Heart right ventricle (tissue), 16 donors: ENCODE measurements at regions not wholly inside any gene's neighbourhood (a gene's known extent, or its start where the extent isn't known, plus 50 kb on each side); places are given as distances from the start of the nearest gene placed in this dataset.

Experiments used
- ATAC-seq, 8 donors: fragments of 200-7000 bp; cut with Tn5 transposase; one replicate each; pipeline ENCODE4 v1.9.1; 2020; ENCODE audit warnings: mild to moderate bottlenecking in 8 of 8, moderate library complexity in 8 of 8, moderate number of reproducible peaks in 1 of 8
- DNase-seq, 2 donors: peaks; one replicate each; pipeline ENCODE4 v3.0.0-alpha.2; 2020
- H3K27ac ChIP-seq, 10 donors: fragments of 200-600 bp; sonication (generic) in 2 of 10; one replicate each; pipeline versions ENCODE4 v1.5.0 to v1.8.0; 2020 to 2022; ENCODE audit warnings: mild to moderate bottlenecking in 3 of 10
- H3K27me3 ChIP-seq, 7 donors: fragments of 200-600 bp; one replicate each; pipeline ENCODE4 v1.8.0; 2021 to 2022; ENCODE audit warnings: mild to moderate bottlenecking in 2 of 7
- H3K36me3 ChIP-seq, 9 donors: fragments of 200-600 bp; sonication (generic) in 1 of 9; one replicate each; pipeline versions ENCODE4 v1.5.0 to v1.8.0; 2020 to 2022; ENCODE audit warnings: mild to moderate bottlenecking in 2 of 9
- H3K4me1 ChIP-seq, 9 donors: fragments of 200-600 bp; sonication (generic) in 1 of 9; one replicate each; pipeline versions ENCODE4 v1.5.0 to v1.8.0; 2020 to 2022; ENCODE audit warnings: mild to moderate bottlenecking in 4 of 9
- H3K4me3 ChIP-seq, 10 donors: fragments of 200-600 bp; sonication (generic) in 2 of 10; one replicate each; pipeline versions ENCODE4 v1.5.0 to v1.8.0; 2020 to 2022; ENCODE audit warnings: mild to moderate bottlenecking in 7 of 10, moderate library complexity in 2 of 10
- H3K9me3 ChIP-seq, 11 donors: fragments of 200-600 bp in 10 of 11; sonication (generic) in 2 of 11; one replicate each; pipeline versions ENCODE4 v1.5.0 to v1.8.0; 2013 to 2022; ENCODE audit warnings: mild to moderate bottlenecking in 2 of 11, control low read depth in 1 of 11, moderate library complexity in 1 of 11
- CTCF ChIP-seq, 9 donors: fragments of 200-600 bp; sonication (generic) in 2 of 9; IDR thresholded peaks; one replicate each; pipeline versions ENCODE4 v1.5.0 to v1.8.0; 2021 to 2022; ENCODE audit warnings: antibody characterized with exemption in 9 of 9, mild to moderate bottlenecking in 5 of 9, moderate library complexity in 1 of 9
- WGBS, 2 donors: extraction: QIAGEN DNeasy Blood & Tissue Kit; methylation state at CpG; one replicate each; pipeline ENCODE4 v1.1.7; 2013; ENCODE audit warnings: inconsistent platforms in 1 of 2; 5-methylcytosine and 5-hydroxymethylcytosine counted together
- intact Hi-C, 10 donors: fragments of 100-400 bp; cut with DNase I; formaldehyde crosslinking; loops; one replicate each; pipeline versions ENCODE4 v1.11.1 to v1.14.2; 2022
- donor health status: Arrhythmogenic right ventricular cardiomyopathy.
- donor health status: ischemic (EF 13 %, LVEDD 7.1; RV severe dilation, severe dysfunction).
- donor health status: healthy with polysubstance abuse.
- donor health status: DM: no; HTN: yes; CAD: no.
- donor health status: DM: no; HTN: no; CAD: no.
- donor health status: ischemic (EF 25% LVEDD 6.9; RV normal size, moderate dysfunction).
- donor health status: ischemic (EF 25% LVEDD 5.7; RV mildly dilated, moderate dysfunction).
- donor health status: healthy.
- donor health status: DM: yes; HTN: yes; CAD: no.
- donor health status: Ischemic cardiomyopathy.
- donor health status: ischemic (EF 35%, LVEDD 5.7; RV mildly dilated, moderate dysfunction).
- donor health status: nonischemic (EF 11% LVEDD 7.7; RV severe dilation, severe dysfunction).
- donor health status: DM: yes; HTN: yes; CAD: no.
- donor health status: PGD.
- donor health status: ischemic (EF 29% LVEDD 5.4; RV normal size, mild dysfunction).
- donor health status: nonischemic (EF 23%, LVEDD 6.1; RV moderate dilation, normal function).

GRCh38 chr5:74042959-74043358, 417.0 kb downstream of the ARHGEF28 start:
- no peak for DNase-seq
- H3K27me3 ChIP-seq: no peaks in the 10 kb centered on the region
- H3K4me3 ChIP-seq: no peak overlapping the region
- H3K27ac ChIP-seq: no peak overlapping the region
- no peaks in the 10 kb centered on the region for H3K36me3 ChIP-seq
- H3K9me3 ChIP-seq: peaks cover 0 to 6% (median 0%) of the 10 kb centered on the region in 11 donors
- 58 to 64% methylated on average over 4 of the region's 4 CpGs for WGBS, 2 donors
- ATAC-seq: peak in 2 of 8 donors; percentile 44 to 68
- no peaks in the 10 kb centered on the region for H3K4me1 ChIP-seq
- no peak for TF ChIP-seq CTCF (IDR thresholded peaks at IDR 0.05)
- intact Hi-C loops: no loop called here

- Histone ChIP-seq H3K27me3 (no peaks in the 10 kb centered on the region), H3K9me3 (peaks cover 0 to 2% (median 0%) of the 10 kb centered on the region in 11 donors), H3K27ac (no peak overlapping the region), H3K4me3 (no peak overlapping the region), H3K4me1 (no peaks in the 10 kb centered on the region), H3K36me3 (no peaks in the 10 kb centered on the region)
- WGBS, 2 donors: 83 to 84% methylated on average over 7 of the region's 7 CpGs
- DNase-seq: no peak
- no peak for TF ChIP-seq CTCF (IDR thresholded peaks at IDR 0.05)
- ATAC-seq: no peak
- intact Hi-C loops: no loop called here
Observed at GRCh38 chr5:74042559-74042958, 416.6 kb downstream of the ARHGEF28 start.

DNA sequence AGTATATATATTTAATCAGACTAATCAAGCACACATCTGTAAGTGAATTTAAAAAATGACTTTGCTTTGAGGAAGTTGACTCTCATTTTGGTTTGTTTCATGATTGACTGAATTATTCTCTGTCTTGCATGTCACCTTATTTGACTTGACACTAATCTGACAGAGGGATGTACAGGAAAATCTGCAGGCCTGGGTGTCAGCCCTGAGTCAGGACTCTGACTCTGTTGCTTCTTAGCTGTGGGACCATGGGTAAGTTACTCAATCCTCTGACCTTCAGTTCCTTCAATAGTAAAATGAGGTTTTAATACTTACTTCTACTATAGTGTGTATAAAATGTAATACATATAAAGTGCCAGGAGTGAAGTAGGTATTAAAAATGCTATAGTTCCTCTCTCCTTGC, 415.9 kb downstream of the ARHGEF28 start:
- H3K27ac ChIP-seq: no peak overlapping the region
- TF ChIP-seq CTCF (IDR thresholded peaks at IDR 0.05): no peak
- intact Hi-C loops: no loop called here
- no peaks in the 10 kb centered on the region for H3K27me3 ChIP-seq
- no peak overlapping the region for H3K4me3 ChIP-seq
- no peak for ATAC-seq
- H3K36me3 ChIP-seq: no peaks in the 10 kb centered on the region
- no peaks in the 10 kb centered on the region for H3K9me3 ChIP-seq
- no peak for DNase-seq
- no peaks in the 10 kb centered on the region for H3K4me1 ChIP-seq

DNA sequence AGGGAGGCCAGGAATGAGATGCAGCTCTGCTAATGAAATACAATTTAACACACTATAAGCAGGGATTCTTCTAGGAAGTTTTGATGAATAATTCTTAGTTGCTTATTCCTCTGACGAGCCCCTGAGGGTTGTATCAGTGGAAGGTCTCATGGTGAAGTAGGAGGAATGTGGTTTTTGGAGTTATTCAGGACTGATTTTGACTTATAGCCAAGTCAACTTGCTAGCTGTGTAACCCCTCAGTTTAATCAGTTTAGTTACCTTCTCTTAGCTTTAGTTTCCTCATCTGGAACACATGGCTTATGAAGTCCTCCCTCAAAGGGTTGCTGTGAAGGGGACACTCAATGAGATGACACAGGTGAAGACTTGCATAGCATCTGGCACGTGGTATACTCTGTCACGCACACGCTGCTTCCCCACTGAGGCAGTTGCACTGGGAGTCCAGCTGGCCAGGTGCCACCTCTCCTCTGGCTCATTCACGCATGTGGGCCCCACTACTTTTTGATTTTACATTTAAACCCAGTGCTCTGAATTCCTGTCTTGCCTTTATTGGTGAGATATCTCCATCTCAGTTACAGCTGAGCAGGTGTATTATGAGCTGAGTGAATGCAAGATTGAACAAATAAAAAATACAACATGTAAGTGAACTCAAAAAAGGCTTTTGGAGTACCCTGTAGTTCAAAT, 415.0 kb downstream of the ARHGEF28 start:
- TF ChIP-seq CTCF (IDR thresholded peaks at IDR 0.05): no peak
- Histone ChIP-seq H3K9me3 (no peaks in the 10 kb centered on the region), H3K27ac (no peak overlapping the region), H3K27me3 (no peaks in the 10 kb centered on the region), H3K4me1 (peaks cover 0 to 1% (median under 1%) of the 10 kb centered on the region in 9 donors), H3K36me3 (no peaks in the 10 kb centered on the region), H3K4me3 (no peak overlapping the region)
- WGBS, 2 donors: 71 to 73% methylated on average over 5 of the region's 5 CpGs
- intact Hi-C loops: no loop called here
- no peak for ATAC-seq
- DNase-seq: no peak
